Smooth muscle cell (in vitro differentiated cells): ENCODE measurements at regions not wholly inside any gene's neighbourhood (a gene's known extent, or its start where the extent isn't known, plus 50 kb on each side); places are given as distances from the start of the nearest gene placed in this dataset.

Experiments
- DNase-seq: peaks from one replicate; lab custom pipeline; 2025; ENCODE audit not compliant: unreplicated experiment; lab: John Stamatoyannopoulos, UW
- H2AFZ ChIP-seq: fragments of 200-600 bp; sonication (generic); 2 replicates; pipeline ENCODE4 v1.6.0; 2016; ENCODE audit warnings: antibody characterized with exemption, low read depth, mild to moderate bottlenecking
- H3F3A ChIP-seq: fragments of 200-600 bp; sonication (generic); 2 replicates; pipeline ENCODE4 v1.6.0; 2017; ENCODE audit warnings: antibody characterized with exemption, low read depth
- H3K27ac ChIP-seq: fragments of 200-600 bp; sonication (generic); 2 replicates; pipeline ENCODE4 v1.5.1; 2016; ENCODE audit warnings: low read depth, mild to moderate bottlenecking
- H3K27me3 ChIP-seq: fragments of 200-600 bp; sonication (generic); 2 replicates; pipeline ENCODE4 v1.6.1; 2016; ENCODE audit warnings: low read depth, mild to moderate bottlenecking
- H3K36me3 ChIP-seq: fragments of 200-600 bp; sonication (generic); 2 replicates; pipeline ENCODE4 v1.5.1; 2016; ENCODE audit warnings: low read depth
- H3K4me1 ChIP-seq: fragments of 200-600 bp; sonication (generic); 2 replicates; pipeline ENCODE4 v1.5.1; 2016; ENCODE audit warnings: low read depth
- H3K4me2 ChIP-seq: fragments of 200-600 bp; sonication (generic); 2 replicates; pipeline ENCODE4 v1.6.0; 2016; ENCODE audit warnings: mild to moderate bottlenecking
- H3K4me3 ChIP-seq: fragments of 200-600 bp; sonication (generic); 2 replicates; pipeline ENCODE4 v1.5.1; 2016; ENCODE audit warnings: mild to moderate bottlenecking
- H3K79me2 ChIP-seq: fragments of 200-600 bp; sonication (generic); 2 replicates; pipeline ENCODE4 v1.6.0; 2016; ENCODE audit warnings: low read depth, mild to moderate bottlenecking
- H3K9ac ChIP-seq: fragments of 200-600 bp; sonication (generic); 2 replicates; pipeline ENCODE4 v1.6.0; 2016; ENCODE audit warnings: low read depth
- H3K9me3 ChIP-seq: fragments of 200-600 bp; sonication (generic); replicated peaks from 2 replicates; pipeline ENCODE4 v1.5.1; 2016; ENCODE audit warnings: low read depth
- H4K20me1 ChIP-seq: fragments of 200-600 bp; sonication (generic); 2 replicates; pipeline ENCODE4 v1.6.0; 2016; ENCODE audit warnings: low read depth
- WGBS: methylation state at CpG from one replicate; pipeline ENCODE4 v1.1.7; 2016; ENCODE audit warnings: low lambda C conversion rate; 5-methylcytosine and 5-hydroxymethylcytosine counted together
- TF ChIP-seq, protein P1 (sequence below): fragments of 200-600 bp; sonication (generic); IDR thresholded peaks from 2 replicates; pipeline ENCODE4 v1.5.1; 2017; ENCODE audit warnings: borderline replicate concordance, mild to moderate bottlenecking, antibody characterized with exemption; ENCODE audit not compliant: insufficient read depth, poor library complexity, severe bottlenecking

DNA sequence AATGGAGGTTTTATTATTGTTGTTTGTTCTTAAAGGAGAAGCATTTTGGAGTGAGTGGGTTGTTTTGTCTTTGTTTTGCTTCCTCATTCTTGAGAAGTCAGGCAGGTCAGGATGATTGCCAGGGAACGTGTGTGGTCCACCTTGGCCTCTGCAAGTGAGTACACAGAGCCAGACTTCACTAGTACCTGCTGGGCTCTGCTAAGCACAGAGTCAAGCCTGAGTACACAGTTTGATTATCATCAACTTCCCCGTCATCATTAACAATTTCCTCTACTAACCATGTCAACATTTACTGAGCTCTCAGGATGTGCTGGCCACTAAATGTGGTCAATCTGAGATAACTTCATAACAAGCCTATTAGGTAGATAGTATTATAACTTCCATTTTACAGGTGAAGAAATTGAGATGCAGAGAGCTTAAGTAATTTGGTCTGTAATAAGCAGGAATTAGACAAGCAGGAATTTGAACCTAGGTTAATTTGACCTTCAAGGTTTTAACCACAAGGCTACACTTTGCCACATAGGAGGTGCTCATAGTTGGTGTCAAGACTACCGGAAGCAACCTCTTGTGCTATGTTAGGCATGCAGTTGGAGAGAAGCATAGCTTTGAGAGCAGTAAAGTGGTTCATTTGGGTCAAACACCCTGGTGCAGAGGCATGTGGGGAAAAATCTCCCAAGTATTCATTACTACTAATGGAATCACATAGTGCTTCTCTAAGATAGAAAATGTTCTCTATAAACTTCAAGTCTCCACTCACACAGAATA is 178.3 kb downstream of the NUAK1 start:
- Histone ChIP-seq H3K4me2 (no peak overlapping the region), H3K27me3 (no peaks in the 10 kb centered on the region), H3K4me1 (peaks cover 3% of the 10 kb centered on the region), H3K4me3 (no peak overlapping the region), H3K27ac (no peak overlapping the region), H4K20me1 (no peaks in the 10 kb centered on the region), H3K9me3 (no peaks in the 10 kb centered on the region), H2AFZ (no peak overlapping the region), H3K36me3 (no peaks in the 10 kb centered on the region), H3K9ac (no peak overlapping the region), H3F3A (peaks cover under 1% of the 10 kb centered on the region), H3K79me2 (no peaks in the 10 kb centered on the region)
- no peak for DNase-seq
- 66% methylated on average over 3 of the region's 3 CpGs for WGBS
- TF ChIP-seq, protein P1, sequence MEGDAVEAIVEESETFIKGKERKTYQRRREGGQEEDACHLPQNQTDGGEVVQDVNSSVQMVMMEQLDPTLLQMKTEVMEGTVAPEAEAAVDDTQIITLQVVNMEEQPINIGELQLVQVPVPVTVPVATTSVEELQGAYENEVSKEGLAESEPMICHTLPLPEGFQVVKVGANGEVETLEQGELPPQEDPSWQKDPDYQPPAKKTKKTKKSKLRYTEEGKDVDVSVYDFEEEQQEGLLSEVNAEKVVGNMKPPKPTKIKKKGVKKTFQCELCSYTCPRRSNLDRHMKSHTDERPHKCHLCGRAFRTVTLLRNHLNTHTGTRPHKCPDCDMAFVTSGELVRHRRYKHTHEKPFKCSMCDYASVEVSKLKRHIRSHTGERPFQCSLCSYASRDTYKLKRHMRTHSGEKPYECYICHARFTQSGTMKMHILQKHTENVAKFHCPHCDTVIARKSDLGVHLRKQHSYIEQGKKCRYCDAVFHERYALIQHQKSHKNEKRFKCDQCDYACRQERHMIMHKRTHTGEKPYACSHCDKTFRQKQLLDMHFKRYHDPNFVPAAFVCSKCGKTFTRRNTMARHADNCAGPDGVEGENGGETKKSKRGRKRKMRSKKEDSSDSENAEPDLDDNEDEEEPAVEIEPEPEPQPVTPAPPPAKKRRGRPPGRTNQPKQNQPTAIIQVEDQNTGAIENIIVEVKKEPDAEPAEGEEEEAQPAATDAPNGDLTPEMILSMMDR: no peak

DNA sequence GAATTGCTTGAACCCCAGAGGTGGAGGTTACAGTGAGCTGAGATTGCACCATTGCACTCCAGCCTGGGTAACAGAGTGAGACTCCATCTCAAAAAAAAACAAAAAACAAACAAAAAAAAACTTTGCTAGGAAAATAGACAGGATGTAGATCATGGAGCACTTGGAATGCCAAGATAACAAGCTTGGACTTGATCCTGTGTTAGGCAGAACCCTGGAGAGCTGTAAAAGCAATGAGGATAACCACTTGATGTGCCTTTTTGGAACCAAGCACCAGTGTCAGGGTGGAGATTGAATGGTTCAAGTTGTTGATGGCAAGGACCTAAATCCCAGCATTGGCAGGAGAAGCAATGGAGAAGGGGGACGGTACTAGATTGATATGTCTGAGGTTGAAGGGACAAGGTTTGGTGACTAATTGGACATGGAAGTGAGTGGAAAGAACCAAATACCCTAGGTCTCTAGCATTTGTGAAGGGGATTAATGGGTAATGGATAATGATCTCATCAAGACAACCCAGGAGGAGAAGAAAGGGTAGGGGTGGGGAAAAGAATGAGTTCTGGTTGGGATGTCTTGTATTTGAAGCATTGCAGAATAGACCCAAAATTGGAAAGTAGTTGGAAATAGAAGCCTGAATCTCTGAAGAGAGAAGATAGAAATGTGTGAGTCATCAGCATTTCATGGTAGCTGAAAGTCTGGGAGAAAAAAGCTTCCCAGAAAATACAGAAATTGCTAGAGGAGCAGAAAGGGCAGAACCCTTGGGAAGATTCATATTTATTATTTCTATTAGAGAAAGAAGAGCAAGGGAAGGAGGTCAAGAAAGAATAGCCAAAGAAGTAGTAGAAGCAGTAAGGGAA is 176.7 kb downstream of the NUAK1 start:
- Histone ChIP-seq H3K9ac (no peak overlapping the region), H3K9me3 (no peaks in the 10 kb centered on the region), H3K27me3 (no peaks in the 10 kb centered on the region), H3K4me1 (peaks cover 3% of the 10 kb centered on the region), H3K4me3 (no peak overlapping the region), H3K4me2 (peak overlapping the region; percentile 4), H3K79me2 (no peaks in the 10 kb centered on the region), H2AFZ (no peak overlapping the region), H4K20me1 (no peaks in the 10 kb centered on the region), H3F3A (no peaks in the 10 kb centered on the region), H3K36me3 (no peaks in the 10 kb centered on the region), H3K27ac (peak overlapping the region; percentile 27)
- TF ChIP-seq, protein P1: no peak
- WGBS: 88% methylated on average over 1 of the region's 1 CpG
- DNase-seq: no peak

DNA sequence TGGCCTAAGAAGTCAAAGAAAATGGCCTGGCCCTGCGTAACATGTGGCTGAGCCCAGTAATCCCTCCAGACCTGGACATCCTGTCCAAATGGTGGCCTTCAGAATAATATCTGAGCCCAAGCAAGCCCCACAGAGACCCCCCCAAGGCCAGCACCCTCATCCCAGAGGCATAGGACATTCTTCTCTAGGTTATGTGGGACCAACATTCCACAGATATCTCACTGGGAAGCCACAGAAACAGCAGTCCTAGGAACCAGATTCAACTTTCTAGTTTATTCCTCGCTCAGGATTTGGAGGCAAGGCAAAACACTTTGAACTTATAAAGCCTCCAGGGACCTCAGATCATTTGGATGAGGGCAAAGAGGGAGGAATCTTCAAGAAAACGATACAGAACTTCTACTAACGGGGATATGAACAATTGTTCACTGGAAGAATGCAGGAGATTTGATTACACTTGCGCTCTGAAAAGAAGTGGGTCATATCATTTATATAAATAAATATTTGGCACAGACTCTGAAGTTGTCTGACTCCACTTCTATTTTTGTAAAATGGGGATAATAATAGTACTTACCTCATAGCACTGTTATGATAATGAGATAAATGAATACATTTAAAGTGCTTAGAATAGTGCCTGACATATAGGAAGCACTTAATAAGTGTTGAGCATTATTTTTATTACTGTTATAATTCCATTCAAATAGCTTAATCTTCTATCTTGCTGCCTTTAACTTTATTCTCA is 171.5 kb downstream of the NUAK1 start:
- H3K79me2 ChIP-seq: no peaks in the 10 kb centered on the region
- H3K36me3 ChIP-seq: no peaks in the 10 kb centered on the region
- peak overlapping the region; percentile 84 for H3K27ac ChIP-seq
- H3K9me3 ChIP-seq: no peaks in the 10 kb centered on the region
- no peak overlapping the region for H2AFZ ChIP-seq
- H3K4me3 ChIP-seq: no peak overlapping the region
- TF ChIP-seq, protein P1: no peak
- H3K27me3 ChIP-seq: no peaks in the 10 kb centered on the region
- H3F3A ChIP-seq: no peaks in the 10 kb centered on the region
- H3K9ac ChIP-seq: peak overlapping the region; percentile 22
- no peak for DNase-seq
- WGBS: 48% methylated on average over 5 of the region's 5 CpGs
- peaks cover 11% of the 10 kb centered on the region for H3K4me1 ChIP-seq
- no peaks in the 10 kb centered on the region for H4K20me1 ChIP-seq
- peak overlapping the region; percentile 62 for H3K4me2 ChIP-seq
